ENCODE measurements at regions not wholly inside any gene's neighbourhood (a gene's known extent, or its start where the extent isn't known, plus 50 kb on each side); places are given as distances from the start of the nearest gene placed in this dataset.

DNA sequence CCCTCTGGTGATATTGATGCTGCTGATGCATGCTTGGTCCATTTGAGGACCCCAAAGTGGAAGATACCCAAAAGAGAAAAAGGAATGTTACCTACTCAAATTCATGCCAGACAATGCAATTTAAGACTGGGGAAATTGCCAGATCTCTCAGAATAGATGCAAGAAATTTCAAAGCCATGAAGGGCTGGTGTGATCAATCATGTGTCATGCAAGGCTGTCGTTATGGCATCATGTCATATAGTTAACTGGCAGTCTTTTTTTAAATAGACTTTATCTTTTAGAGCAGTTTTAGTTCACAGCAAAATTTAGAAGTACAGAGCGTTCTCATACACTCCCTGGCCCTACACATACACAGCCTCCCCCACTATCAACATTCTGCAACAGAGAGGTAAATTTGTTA, 53.1 kb upstream of the ABHD2 start:
- H3K4me3 Mint-ChIP-seq, result no peak overlapping the region
- H3K4me1 Mint-ChIP-seq, result peaks cover 20% of the 10 kb centered on the region
- peaks cover 9% of the 10 kb centered on the region for H3K27me3 Mint-ChIP-seq (ENCODE audit: low read depth, poor library complexity)
- TF ChIP-seq, protein P1, sequence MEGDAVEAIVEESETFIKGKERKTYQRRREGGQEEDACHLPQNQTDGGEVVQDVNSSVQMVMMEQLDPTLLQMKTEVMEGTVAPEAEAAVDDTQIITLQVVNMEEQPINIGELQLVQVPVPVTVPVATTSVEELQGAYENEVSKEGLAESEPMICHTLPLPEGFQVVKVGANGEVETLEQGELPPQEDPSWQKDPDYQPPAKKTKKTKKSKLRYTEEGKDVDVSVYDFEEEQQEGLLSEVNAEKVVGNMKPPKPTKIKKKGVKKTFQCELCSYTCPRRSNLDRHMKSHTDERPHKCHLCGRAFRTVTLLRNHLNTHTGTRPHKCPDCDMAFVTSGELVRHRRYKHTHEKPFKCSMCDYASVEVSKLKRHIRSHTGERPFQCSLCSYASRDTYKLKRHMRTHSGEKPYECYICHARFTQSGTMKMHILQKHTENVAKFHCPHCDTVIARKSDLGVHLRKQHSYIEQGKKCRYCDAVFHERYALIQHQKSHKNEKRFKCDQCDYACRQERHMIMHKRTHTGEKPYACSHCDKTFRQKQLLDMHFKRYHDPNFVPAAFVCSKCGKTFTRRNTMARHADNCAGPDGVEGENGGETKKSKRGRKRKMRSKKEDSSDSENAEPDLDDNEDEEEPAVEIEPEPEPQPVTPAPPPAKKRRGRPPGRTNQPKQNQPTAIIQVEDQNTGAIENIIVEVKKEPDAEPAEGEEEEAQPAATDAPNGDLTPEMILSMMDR (IDR thresholded peaks at IDR 0.05), result no peak
- no peaks in the 10 kb centered on the region for H3K36me3 Mint-ChIP-seq (ENCODE audit: low read depth)
- no peak overlapping the region for H3K27ac Mint-ChIP-seq
- peaks cover 10% of the 10 kb centered on the region for H3K9me3 Mint-ChIP-seq
- DNase-seq, result no peak

DNA sequence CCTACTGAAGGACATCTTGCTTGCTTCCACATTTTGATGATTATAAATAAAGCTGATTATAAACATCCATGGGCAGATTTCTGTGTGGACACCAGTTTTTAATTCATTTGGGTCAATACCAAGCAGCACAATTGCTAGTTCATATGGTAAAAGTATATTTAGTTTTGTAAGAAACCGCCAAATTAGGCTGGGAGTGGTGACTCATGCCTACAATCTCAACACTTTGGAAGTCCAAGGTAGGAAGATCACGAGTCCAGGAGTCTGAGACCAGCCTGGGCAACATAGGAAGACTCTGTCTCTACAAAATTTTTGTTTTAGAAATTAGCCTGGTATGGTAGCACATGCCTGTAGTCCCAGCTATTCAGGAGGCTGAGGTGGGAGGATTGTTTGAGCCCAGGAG, 52.6 kb upstream of the ABHD2 start:
- H3K27me3 Mint-ChIP-seq (ENCODE audit: low read depth, poor library complexity), result peaks cover 12% of the 10 kb centered on the region
- no peak for DNase-seq
- TF ChIP-seq, protein P1 (IDR thresholded peaks at IDR 0.05), result no peak
- no peak overlapping the region for H3K27ac Mint-ChIP-seq
- no peak overlapping the region for H3K4me3 Mint-ChIP-seq
- H3K9me3 Mint-ChIP-seq, result peaks cover 6% of the 10 kb centered on the region
- peaks cover 23% of the 10 kb centered on the region for H3K4me1 Mint-ChIP-seq
- no peaks in the 10 kb centered on the region for H3K36me3 Mint-ChIP-seq (ENCODE audit: low read depth)

GRCh38 chr15:89038146-89038545, 50.1 kb upstream of the ABHD2 start:
- Mint-ChIP-seq H3K9me3 (no peaks in the 10 kb centered on the region), H3K36me3 (ENCODE audit: low read depth) (no peaks in the 10 kb centered on the region), H3K27me3 (ENCODE audit: low read depth, poor library complexity) (peaks cover 21% of the 10 kb centered on the region), H3K27ac (peak overlapping the region; percentile 66), H3K4me3 (no peak overlapping the region), H3K4me1 (peaks cover 24% of the 10 kb centered on the region)
- TF ChIP-seq, protein P1 (IDR thresholded peaks at IDR 0.05), result no peak
- no peak for DNase-seq
